Putamen (tissue), 1 donor: ENCODE measurements at regions not wholly inside any gene's neighbourhood (a gene's known extent, or its start where the extent isn't known, plus 50 kb on each side); places are given as distances from the start of the nearest gene placed in this dataset.
A peak's percentile ranks its signal among the peaks of the same experiment; 100 is the strongest.

Experiments used
- DNase-seq: peaks from one replicate; pipeline ENCODE4 v3.0.0-alpha.2; 2016; ENCODE audit warnings: low spot score

GRCh38 chr7:56291-56913 is 136.0 kb upstream of the FAM20C start:
- DNase-seq: no peak

DNA sequence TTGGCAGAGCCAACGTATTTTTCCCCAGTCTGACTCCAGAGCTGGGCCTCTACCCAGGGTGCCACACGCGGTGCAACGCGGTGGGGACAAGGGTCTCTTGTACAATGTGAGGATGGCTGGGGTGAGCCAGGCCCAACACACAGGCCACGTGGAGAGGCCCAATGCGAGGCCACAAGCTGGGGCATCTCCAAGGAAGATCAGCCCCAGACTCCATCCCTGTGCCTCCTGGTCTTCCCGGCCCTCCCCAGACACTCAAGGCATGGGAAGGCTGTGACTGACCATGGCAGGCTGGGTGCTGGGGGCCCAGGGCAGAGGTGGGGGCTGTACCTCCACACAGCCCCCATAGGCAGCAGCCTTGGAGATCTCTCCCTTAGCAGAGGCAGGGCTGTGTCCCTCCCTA is 135.3 kb upstream of the FAM20C start:
- no peak for DNase-seq

DNA sequence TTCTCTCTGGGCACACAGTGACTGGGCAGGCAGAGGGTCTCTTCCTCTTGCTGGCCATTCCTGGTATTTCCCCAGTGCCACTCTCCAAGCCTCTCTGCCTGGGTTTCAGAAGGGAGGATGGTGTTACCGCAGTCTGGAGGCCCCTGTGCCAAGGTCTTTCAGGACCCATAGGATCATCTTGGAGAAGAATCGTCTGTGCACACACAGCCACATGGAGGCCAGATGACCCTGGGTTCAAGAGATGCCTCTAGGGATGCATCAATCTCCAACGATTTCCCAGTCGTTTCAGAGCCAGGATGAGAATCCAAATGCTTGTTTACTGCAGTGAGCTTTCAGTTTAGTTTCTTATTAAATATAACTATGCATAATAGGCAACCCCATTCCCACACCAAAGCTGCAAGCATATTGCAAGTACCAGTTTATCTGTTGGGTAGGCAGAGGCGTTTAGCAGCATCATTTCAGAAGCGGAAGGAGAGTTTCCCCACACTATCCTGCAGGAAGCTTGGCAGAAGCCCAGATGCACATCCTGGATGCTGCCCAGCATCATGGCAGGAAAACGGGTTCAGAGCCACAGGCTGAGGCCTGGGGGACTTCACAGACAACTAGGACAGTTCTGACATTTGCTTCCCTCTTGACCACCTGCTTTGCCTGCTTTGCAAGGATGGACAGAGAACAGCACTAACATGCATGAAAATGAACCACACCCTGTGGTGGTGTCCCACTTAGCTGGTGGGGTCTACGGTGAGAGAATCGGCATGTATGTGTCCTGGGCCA is 134.7 kb upstream of the FAM20C start:
- DNase-seq: no peak

- no peak for DNase-seq
Observed at GRCh38 chr7:58316-58715, 134.1 kb upstream of the FAM20C start.

DNA sequence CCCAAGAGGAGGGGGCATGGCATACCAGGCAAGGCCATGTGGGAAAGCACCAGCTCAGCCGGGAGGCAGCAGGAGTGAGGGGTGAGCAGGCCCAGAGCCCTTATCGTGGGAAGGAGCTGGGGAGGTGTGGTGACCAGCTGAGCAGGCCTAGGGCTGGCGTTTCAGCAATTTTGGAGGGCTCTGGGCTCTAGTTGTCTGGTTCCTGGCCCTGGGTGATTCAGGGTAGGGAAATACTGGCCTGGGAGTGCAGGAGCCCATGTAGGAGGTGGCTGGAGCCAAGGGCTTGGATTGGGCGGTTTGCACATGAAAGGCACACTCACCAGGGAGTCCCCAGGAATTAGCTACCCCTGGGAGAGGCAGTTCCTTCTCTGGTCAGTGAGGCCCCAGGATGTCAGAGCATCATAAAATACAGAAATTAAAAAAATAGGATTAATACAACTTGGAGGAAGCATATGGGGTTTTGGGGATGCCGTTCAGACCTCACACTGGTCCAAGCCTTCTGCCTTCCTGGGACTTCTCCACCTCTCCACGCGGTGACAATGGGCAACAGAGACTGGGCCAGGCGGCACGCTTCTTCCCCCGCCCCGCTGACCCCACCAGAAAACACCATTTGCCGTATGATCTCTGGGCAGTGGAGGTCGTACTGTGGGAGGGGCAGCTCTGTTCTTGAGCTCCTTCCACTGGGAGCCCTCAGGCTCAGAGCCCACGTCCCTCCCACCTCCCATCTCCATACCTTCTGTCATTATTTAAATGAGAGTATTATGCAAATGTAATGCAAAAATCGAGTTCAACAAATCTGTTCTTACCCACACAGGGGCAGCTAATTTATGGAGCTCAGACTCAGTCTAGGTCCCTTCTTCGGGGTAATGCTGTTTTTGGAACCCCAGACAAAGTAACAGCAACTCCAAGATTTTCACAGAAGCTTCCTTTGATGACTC is 133.0 kb upstream of the FAM20C start:
- DNase-seq: no peak

GRCh38 chr7:60017-60675 is 132.2 kb upstream of the FAM20C start:
- no peak for DNase-seq

DNA sequence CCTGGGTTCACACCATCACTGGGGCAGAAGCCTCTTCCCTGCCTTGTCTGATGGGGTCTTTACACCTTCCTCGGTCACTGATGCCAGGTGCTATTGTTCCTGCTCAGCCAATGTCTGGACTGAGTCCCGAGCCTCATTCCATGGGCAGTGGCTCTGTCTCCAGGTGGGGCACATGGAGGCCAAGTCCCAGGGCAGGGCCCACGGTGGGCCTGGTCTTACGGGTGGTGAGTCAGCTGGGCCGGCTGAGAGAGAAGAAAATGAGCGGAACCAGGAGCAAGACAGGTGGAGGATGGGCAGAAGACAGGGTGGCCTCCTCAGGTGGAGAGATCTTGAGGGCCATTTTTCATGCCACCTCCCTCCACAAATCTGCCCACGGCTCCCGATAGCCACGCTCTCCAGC is 131.7 kb upstream of the FAM20C start:
- DNase-seq: no peak

DNA sequence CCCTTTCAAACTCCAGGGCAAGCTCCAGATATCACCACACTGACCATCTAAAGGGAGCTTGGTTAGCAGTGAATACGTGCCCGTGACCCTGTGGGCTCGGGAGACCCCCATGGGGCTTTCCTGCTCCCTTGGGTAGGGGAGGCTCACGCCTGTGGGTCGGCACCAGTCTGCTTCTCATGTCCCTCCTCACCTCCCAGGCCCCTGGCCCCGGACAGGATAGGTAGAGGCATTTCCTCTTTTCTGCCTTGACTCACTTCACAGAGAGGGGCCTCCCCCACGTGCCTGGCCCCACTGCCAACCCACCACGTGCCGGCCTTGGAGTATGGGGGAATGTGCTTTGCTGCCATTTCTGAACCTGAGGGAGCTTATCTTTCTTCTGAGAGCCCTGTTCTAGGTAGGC is 131.3 kb upstream of the FAM20C start:
- no peak for DNase-seq

- no peak for DNase-seq
Observed at GRCh38 chr7:61576-62360, 130.6 kb upstream of the FAM20C start.

DNA sequence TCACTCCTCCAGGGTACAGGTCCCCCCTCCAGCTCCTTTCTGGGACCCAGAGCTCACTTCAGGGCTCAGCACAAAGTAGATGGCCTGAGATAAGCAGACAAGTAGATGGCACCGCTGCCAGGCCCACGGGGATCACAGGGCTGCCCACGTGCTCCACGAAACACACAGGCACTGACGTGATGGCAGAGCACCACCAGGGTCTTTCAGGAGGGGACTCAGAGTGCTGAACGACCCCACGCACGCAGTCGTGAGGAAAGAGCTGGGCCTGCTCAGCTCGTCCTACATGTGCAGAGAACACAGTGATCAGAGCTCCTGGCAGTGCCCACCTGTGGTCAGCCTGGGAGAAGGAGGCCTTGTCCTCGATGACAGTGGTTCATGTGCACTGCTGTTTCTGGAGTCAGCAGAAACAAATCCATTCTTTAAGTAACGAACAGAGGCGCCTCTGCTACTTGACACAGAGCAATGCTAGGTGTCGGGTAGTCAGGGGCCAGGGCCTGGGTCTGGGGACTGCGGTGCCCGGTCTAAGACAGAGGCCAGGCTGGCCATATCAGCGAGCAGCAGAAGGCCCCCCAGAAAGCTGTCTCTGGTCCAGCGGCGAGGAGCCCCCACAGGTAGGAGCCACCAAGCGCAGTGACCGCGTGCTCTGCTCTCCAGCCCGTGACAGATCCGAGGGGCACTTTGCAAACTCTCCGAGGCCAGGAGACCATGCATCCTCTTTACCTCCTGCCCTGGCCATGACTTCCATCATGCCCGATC is 129.8 kb upstream of the FAM20C start:
- DNase-seq: no peak

GRCh38 chr7:63117-63480 is 129.3 kb upstream of the FAM20C start:
- DNase-seq: no peak

- no peak for DNase-seq
Observed at GRCh38 chr7:63521-64021, 128.8 kb upstream of the FAM20C start.

DNA sequence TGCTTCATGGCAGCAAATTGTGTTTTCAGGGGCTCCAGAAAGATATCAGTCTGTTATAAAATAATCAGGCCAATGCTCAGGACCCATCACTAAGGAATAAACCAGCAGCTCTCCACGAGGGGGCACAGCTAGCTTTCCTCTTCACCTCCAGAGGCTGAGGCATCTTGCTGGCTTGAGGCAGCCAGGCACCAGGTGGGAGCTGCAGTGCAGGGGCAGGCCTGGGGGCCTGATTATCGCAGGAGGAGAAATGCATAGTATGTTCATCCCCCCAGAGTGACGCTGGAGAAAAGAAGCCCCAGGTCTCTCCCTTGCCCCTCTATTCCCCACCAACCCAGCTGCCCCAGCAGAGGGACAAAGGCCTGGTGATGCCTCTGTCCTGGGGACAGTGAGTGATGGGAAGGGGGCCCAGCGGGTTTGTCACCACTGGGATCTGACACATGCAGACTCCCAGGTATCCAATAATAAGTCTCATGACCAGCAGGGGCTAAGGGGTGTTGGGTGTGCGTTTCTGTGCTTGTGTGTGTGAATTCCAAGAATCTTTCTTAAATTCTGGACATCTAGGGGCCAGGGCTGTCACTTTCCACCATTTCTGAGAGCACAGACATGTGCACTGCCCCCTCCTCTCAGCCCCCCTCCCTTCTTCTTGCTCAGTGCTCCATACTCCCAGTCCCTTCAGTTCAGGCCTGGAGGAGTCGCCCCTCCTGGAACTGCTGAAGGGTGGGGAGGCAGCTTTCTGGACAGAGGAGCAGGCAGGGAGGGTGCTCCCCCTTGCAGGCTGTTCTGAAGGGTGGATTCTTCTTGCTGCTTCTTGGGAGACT is 128.1 kb upstream of the FAM20C start:
- DNase-seq: peak; percentile 64

GRCh38 chr7:64916-65341 is 127.4 kb upstream of the FAM20C start:
- no peak for DNase-seq

GRCh38 chr7:65554-65953 is 126.8 kb upstream of the FAM20C start:
- DNase-seq: no peak

DNA sequence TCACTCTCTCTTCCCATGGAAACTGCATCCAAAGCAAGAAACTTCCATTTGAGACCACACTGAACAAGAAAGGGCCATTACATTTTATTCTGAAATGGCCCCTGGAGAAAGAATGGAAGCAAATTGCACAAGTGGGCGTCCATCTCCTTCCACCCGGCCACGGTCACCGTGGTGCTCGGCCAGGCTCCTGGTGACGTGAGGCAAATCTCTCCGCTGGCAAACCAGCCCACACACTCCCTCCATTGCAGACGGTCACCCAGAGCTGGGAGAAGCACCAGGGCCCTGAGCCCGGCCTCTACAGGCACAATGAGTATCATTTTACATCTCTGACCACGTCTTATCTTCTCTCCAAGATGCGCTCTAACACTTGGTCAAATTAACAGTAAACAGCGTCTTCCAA is 126.1 kb upstream of the FAM20C start:
- no peak for DNase-seq

DNA sequence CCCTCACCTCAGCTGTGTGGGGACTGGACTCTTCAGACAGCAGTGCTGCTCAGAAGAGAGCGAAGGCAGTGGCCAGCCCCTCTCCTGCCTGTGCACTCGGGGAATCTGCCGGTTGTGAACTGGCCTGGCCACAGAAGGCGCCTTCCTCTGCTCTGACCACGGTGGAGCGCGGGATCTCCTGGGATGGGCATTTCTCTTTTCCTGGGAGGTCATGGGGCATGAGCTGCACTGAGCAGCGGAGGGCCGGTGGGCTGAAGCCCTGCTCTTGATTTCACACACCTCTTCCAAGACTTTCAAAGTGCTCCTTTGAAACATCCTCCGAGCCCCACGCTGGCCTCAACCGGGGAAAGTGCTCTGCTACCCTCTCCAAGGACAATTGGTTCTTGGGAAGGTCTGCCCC is 125.6 kb upstream of the FAM20C start:
- DNase-seq: no peak

DNA sequence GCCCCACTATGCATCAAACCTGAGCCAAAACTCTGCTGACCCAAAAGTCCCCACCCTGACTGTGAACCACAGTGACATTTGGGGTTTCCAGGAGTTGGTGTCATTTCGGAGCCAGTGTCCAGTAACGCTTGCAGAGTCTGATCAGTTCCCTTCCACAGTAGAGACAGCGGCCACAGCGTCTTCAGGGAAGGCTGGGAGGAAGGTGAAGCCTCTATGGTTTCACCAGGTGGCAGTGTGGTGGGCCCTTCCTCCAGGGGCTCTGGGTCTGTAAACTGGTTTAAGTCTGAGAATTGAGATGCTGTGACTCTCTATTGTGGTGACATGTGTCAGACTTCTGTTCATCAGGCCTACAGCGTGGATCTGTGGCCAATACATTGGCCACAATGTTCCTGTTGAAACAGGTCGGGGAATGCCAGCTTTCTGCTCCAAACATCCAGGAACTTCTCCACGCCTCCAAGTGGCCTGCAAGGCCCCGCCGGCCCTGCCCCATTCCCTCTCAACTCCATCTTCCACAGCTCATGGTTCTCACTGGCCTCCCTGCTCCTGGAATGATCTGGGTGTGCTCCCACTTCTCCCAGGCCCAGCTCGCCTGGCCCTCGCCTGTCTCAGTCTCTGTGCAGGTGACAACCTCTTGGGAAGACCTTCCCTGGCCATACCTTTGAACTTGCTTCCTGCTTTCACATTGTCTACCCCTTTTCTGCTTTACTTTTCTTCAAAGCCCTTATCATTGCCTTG is 124.5 kb upstream of the FAM20C start:
- no peak for DNase-seq

- no peak for DNase-seq
Observed at GRCh38 chr7:68629-69028, 123.7 kb upstream of the FAM20C start.
